Smooth muscle cell (in vitro differentiated cells): ENCODE measurements at regions not wholly inside any gene's neighbourhood (a gene's known extent, or its start where the extent isn't known, plus 50 kb on each side); places are given as distances from the start of the nearest gene placed in this dataset.

Source experiments
- DNase-seq: peaks from one replicate; lab custom pipeline; 2025; ENCODE audit not compliant: unreplicated experiment; lab: John Stamatoyannopoulos, UW
- H2AFZ ChIP-seq: fragments of 200-600 bp; sonication (generic); 2 replicates; pipeline ENCODE4 v1.6.0; 2016; ENCODE audit warnings: antibody characterized with exemption, low read depth, mild to moderate bottlenecking
- H3F3A ChIP-seq: fragments of 200-600 bp; sonication (generic); 2 replicates; pipeline ENCODE4 v1.6.0; 2017; ENCODE audit warnings: antibody characterized with exemption, low read depth
- H3K27ac ChIP-seq: fragments of 200-600 bp; sonication (generic); 2 replicates; pipeline ENCODE4 v1.5.1; 2016; ENCODE audit warnings: low read depth, mild to moderate bottlenecking
- H3K27me3 ChIP-seq: fragments of 200-600 bp; sonication (generic); 2 replicates; pipeline ENCODE4 v1.6.1; 2016; ENCODE audit warnings: low read depth, mild to moderate bottlenecking
- H3K36me3 ChIP-seq: fragments of 200-600 bp; sonication (generic); 2 replicates; pipeline ENCODE4 v1.5.1; 2016; ENCODE audit warnings: low read depth
- H3K4me1 ChIP-seq: fragments of 200-600 bp; sonication (generic); 2 replicates; pipeline ENCODE4 v1.5.1; 2016; ENCODE audit warnings: low read depth
- H3K4me2 ChIP-seq: fragments of 200-600 bp; sonication (generic); 2 replicates; pipeline ENCODE4 v1.6.0; 2016; ENCODE audit warnings: mild to moderate bottlenecking
- H3K4me3 ChIP-seq: fragments of 200-600 bp; sonication (generic); 2 replicates; pipeline ENCODE4 v1.5.1; 2016; ENCODE audit warnings: mild to moderate bottlenecking
- H3K79me2 ChIP-seq: fragments of 200-600 bp; sonication (generic); 2 replicates; pipeline ENCODE4 v1.6.0; 2016; ENCODE audit warnings: low read depth, mild to moderate bottlenecking
- H3K9ac ChIP-seq: fragments of 200-600 bp; sonication (generic); 2 replicates; pipeline ENCODE4 v1.6.0; 2016; ENCODE audit warnings: low read depth
- H3K9me3 ChIP-seq: fragments of 200-600 bp; sonication (generic); replicated peaks from 2 replicates; pipeline ENCODE4 v1.5.1; 2016; ENCODE audit warnings: low read depth
- H4K20me1 ChIP-seq: fragments of 200-600 bp; sonication (generic); 2 replicates; pipeline ENCODE4 v1.6.0; 2016; ENCODE audit warnings: low read depth
- CTCF ChIP-seq: fragments of 200-600 bp; sonication (generic); IDR thresholded peaks from 2 replicates; pipeline ENCODE4 v1.5.1; 2017; ENCODE audit warnings: borderline replicate concordance, mild to moderate bottlenecking, antibody characterized with exemption; ENCODE audit not compliant: insufficient read depth, poor library complexity, severe bottlenecking
- WGBS: methylation state at CpG from one replicate; pipeline ENCODE4 v1.1.7; 2016; ENCODE audit warnings: low lambda C conversion rate; 5-methylcytosine and 5-hydroxymethylcytosine counted together

GRCh38 chr16:66222756-66223155, 143.7 kb upstream of the CDH5 start:
- Histone ChIP-seq H3K27ac (no peak overlapping the region), H3K79me2 (no peaks in the 10 kb centered on the region), H2AFZ (no peak overlapping the region), H3K36me3 (no peaks in the 10 kb centered on the region), H3K4me3 (no peak overlapping the region), H3F3A (no peaks in the 10 kb centered on the region), H4K20me1 (no peaks in the 10 kb centered on the region), H3K4me1 (no peaks in the 10 kb centered on the region), H3K9ac (no peak overlapping the region), H3K9me3 (no peaks in the 10 kb centered on the region), H3K4me2 (no peak overlapping the region), H3K27me3 (no peaks in the 10 kb centered on the region)
- WGBS, result 92% methylated on average over 1 of the region's 1 CpG
- no peak for TF ChIP-seq CTCF
- DNase-seq, result no peak

GRCh38 chr16:66220702-66221101, 145.8 kb upstream of the CDH5 start:
- no peak overlapping the region for H2AFZ ChIP-seq
- H3K4me2 ChIP-seq, result no peak overlapping the region
- no peaks in the 10 kb centered on the region for H3K9me3 ChIP-seq
- no peak overlapping the region for H3K4me3 ChIP-seq
- H3K36me3 ChIP-seq, result no peaks in the 10 kb centered on the region
- no peaks in the 10 kb centered on the region for H3K79me2 ChIP-seq
- H3K4me1 ChIP-seq, result no peaks in the 10 kb centered on the region
- H3F3A ChIP-seq, result no peaks in the 10 kb centered on the region
- no peak for TF ChIP-seq CTCF
- no peaks in the 10 kb centered on the region for H3K27me3 ChIP-seq
- 90% methylated on average over 6 of the region's 6 CpGs for WGBS
- H4K20me1 ChIP-seq, result no peaks in the 10 kb centered on the region
- H3K9ac ChIP-seq, result no peak overlapping the region
- DNase-seq, result no peak
- no peak overlapping the region for H3K27ac ChIP-seq

DNA sequence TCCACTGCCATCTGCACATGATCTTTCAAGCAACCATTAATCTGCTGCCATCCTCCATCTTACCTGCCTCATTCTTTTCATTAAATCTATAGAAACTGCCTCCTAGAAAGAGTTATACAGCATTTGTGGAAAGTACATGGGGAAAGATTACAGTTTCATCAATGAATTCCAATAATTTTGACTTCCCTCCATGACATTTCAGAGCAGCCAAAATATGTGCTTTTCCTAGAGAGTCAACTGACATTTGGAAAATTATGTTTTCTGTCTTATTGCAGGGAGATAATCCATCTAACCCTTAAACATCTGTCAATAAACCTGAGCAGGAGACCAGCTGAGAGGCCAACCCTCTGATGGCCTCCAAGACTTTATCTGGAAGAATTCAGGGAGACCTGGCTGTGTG, 147.0 kb upstream of the CDH5 start:
- no peak for TF ChIP-seq CTCF
- Histone ChIP-seq H3K27ac (no peak overlapping the region), H3K9me3 (no peaks in the 10 kb centered on the region), H3K79me2 (no peaks in the 10 kb centered on the region), H3K27me3 (no peaks in the 10 kb centered on the region), H3K36me3 (no peaks in the 10 kb centered on the region), H2AFZ (no peak overlapping the region), H3F3A (no peaks in the 10 kb centered on the region), H4K20me1 (no peaks in the 10 kb centered on the region), H3K4me3 (no peak overlapping the region), H3K9ac (no peak overlapping the region), H3K4me2 (no peak overlapping the region), H3K4me1 (no peaks in the 10 kb centered on the region)
- no peak for DNase-seq

DNA sequence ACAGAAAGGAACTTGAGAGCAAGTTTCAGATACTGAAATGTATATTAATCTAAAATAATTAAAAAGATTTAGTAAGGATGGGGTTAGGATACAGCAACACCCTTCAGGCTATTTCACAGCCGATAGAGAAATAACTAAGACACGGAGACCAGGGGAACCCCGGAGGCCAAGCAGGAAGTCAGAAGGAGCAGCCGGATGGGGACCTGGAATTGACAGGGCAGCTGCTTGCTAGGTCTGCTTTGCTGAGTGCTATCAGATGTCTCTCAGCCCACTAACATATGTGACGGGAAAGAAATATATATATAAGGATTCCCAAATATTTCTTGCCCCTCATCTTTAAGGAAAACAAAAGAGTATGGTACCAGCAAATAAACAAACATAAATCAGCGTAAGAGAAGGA, 154.1 kb upstream of the CDH5 start:
- Histone ChIP-seq H3K27me3 (no peaks in the 10 kb centered on the region), H2AFZ (no peak overlapping the region), H3K4me3 (no peak overlapping the region), H3K27ac (no peak overlapping the region), H3K9ac (no peak overlapping the region), H3K4me2 (no peak overlapping the region), H3F3A (no peaks in the 10 kb centered on the region), H4K20me1 (no peaks in the 10 kb centered on the region), H3K79me2 (no peaks in the 10 kb centered on the region), H3K4me1 (no peaks in the 10 kb centered on the region), H3K36me3 (no peaks in the 10 kb centered on the region), H3K9me3 (no peaks in the 10 kb centered on the region)
- DNase-seq, result no peak
- WGBS, result 79% methylated on average over 6 of the region's 6 CpGs
- TF ChIP-seq CTCF, result no peak
